ENCODE measurements at regions not wholly inside any gene's neighbourhood (a gene's known extent, or its start where the extent isn't known, plus 50 kb on each side); places are given as distances from the start of the nearest gene placed in this dataset.

DNA sequence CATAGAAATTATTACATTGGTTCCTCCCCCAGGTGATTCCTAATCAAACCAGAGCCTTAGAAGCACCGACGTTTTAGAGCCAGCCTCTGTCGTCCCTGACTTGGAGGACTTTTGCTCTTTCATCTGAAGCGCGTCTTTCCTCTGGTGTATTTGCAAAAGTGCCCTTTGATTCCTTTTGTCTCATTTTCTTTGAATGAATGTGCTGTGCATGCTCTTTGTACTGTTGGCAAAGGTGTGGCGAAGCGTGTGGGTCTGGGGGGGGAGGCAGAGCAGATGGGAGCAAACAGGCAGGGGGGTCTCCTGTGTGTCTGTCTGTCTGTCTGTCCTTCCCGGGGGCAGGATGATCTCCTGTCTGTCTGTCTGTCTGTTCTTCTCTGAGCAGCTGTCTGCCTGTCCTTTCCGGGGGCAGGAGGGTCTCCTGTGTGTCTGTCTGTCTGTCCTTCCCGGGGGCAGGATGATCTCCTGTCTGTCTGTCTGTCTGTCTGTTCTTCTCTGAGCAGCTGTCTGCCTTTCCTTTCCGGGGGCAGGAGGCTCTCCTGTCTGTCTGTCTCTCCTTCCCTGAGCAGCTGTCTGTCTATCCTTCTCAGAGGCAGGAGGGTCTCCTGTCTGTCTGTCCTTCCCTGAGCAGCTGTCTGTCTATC lies 205.5 kb upstream of the MYT1L start:
- no peaks in the 10 kb centered on the region for H3K4me1 ChIP-seq (replicated peaks in 1 of 2)
- no peak overlapping the region for H3K4me3 ChIP-seq
- WGBS, 4 donors, result 39 to 64% (median 53%) methylated on average over 11 of the region's 11 CpGs
- no peaks in the 10 kb centered on the region for H3K27me3 ChIP-seq
- H3K36me3 ChIP-seq (replicated peaks in 1 of 2), result no peaks in the 10 kb centered on the region
- intact Hi-C loops (cut with DNase I), result no loop called here
- H3K9me3 ChIP-seq (replicated peaks in 1 of 3), result no peaks in the 10 kb centered on the region
- DNase-seq, result no peak
- H3K27ac ChIP-seq, result no peak overlapping the region
- TF ChIP-seq, protein P1, sequence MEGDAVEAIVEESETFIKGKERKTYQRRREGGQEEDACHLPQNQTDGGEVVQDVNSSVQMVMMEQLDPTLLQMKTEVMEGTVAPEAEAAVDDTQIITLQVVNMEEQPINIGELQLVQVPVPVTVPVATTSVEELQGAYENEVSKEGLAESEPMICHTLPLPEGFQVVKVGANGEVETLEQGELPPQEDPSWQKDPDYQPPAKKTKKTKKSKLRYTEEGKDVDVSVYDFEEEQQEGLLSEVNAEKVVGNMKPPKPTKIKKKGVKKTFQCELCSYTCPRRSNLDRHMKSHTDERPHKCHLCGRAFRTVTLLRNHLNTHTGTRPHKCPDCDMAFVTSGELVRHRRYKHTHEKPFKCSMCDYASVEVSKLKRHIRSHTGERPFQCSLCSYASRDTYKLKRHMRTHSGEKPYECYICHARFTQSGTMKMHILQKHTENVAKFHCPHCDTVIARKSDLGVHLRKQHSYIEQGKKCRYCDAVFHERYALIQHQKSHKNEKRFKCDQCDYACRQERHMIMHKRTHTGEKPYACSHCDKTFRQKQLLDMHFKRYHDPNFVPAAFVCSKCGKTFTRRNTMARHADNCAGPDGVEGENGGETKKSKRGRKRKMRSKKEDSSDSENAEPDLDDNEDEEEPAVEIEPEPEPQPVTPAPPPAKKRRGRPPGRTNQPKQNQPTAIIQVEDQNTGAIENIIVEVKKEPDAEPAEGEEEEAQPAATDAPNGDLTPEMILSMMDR (IDR thresholded peaks at IDR 0.05), result no peak
- TF ChIP-seq POLR2A (IDR thresholded peaks at IDR 0.05), result no peak

- WGBS, 4 donors, result 81 to 88% (median 82%) methylated on average over 7 to 10 of the region's 10 CpGs
- intact Hi-C loops (cut with DNase I), result no loop called here
- no peak for TF ChIP-seq POLR2A (IDR thresholded peaks at IDR 0.05)
- TF ChIP-seq, protein P1 (IDR thresholded peaks at IDR 0.05), result no peak
- H3K4me1 ChIP-seq (replicated peaks in 1 of 2), result no peaks in the 10 kb centered on the region
- no peak overlapping the region for H3K27ac ChIP-seq
- no peaks in the 10 kb centered on the region for H3K9me3 ChIP-seq (replicated peaks in 1 of 3)
- no peaks in the 10 kb centered on the region for H3K36me3 ChIP-seq (replicated peaks in 1 of 2)
- DNase-seq, result no peak
- no peaks in the 10 kb centered on the region for H3K27me3 ChIP-seq
- H3K4me3 ChIP-seq, result no peak overlapping the region
Observed at GRCh38 chr2:2530334-2530733, 199.3 kb upstream of the MYT1L start.

GRCh38 chr2:2528846-2529245 lies 197.8 kb upstream of the MYT1L start:
- TF ChIP-seq, protein P1 (IDR thresholded peaks at IDR 0.05), result no peak
- no peak for TF ChIP-seq POLR2A (IDR thresholded peaks at IDR 0.05)
- H3K4me3 ChIP-seq, result no peak overlapping the region
- no peaks in the 10 kb centered on the region for H3K27me3 ChIP-seq
- no peak for DNase-seq
- no peaks in the 10 kb centered on the region for H3K4me1 ChIP-seq (replicated peaks in 1 of 2)
- WGBS, 4 donors, result 89 to 95% (median 90%) methylated on average over 15 of the region's 15 CpGs
- H3K27ac ChIP-seq, result no peak overlapping the region
- no peaks in the 10 kb centered on the region for H3K36me3 ChIP-seq (replicated peaks in 1 of 2)
- no peaks in the 10 kb centered on the region for H3K9me3 ChIP-seq (replicated peaks in 1 of 3)
- intact Hi-C loops (cut with DNase I), result no loop called here

DNA sequence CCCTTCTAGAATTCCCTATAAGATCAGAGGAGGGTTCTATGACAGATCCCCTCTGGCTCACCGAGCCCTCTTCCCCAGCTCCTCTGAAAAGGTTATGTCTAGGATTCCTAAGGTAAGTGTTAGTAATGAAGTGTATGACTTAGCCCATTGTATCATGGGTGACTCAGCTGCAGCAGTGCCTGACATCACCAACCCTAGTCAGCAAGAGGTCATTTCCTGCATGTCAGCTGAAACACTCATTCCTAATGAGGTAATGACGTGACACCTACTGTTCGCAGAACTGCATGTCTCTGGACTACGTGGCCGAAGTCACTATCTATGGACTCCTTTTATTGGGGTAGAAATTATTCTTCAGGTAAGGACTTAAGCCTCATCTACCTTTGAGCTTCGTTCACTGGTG lies 196.1 kb upstream of the MYT1L start:
- intact Hi-C loops (cut with DNase I), result no loop called here
- TF ChIP-seq, protein P1 (IDR thresholded peaks at IDR 0.05), result no peak
- no peak for TF ChIP-seq POLR2A (IDR thresholded peaks at IDR 0.05)
- 75 to 84% (median 82%) methylated on average over 6 of the region's 6 CpGs for WGBS, 4 donors
- H3K9me3 ChIP-seq (replicated peaks in 1 of 3), result no peaks in the 10 kb centered on the region
- H3K4me3 ChIP-seq, result no peak overlapping the region
- no peaks in the 10 kb centered on the region for H3K27me3 ChIP-seq
- no peak for DNase-seq
- H3K36me3 ChIP-seq (replicated peaks in 1 of 2), result no peaks in the 10 kb centered on the region
- no peaks in the 10 kb centered on the region for H3K4me1 ChIP-seq (replicated peaks in 1 of 2)
- H3K27ac ChIP-seq, result no peak overlapping the region
